ENCODE measurements at regions not wholly inside any gene's neighbourhood (a gene's known extent, or its start where the extent isn't known, plus 50 kb on each side); places are given as distances from the start of the nearest gene placed in this dataset.

- H3K27me3 ChIP-seq (ENCODE audit: insufficient read depth, low read length) = no peaks in the 10 kb centered on the region
- no peaks in the 10 kb centered on the region for H4K20me1 ChIP-seq (ENCODE audit: control insufficient read depth, insufficient read depth, insufficient read length)
- no peak overlapping the region for H2AFZ ChIP-seq (ENCODE audit: low read length)
- no peak overlapping the region for H2BK12ac ChIP-seq (ENCODE audit: insufficient read length, low read depth, low read length)
- no peak overlapping the region for H2BK5ac ChIP-seq (ENCODE audit: insufficient read length, low read length)
- Mint-ChIP-seq H3K9me3 (no peaks in the 10 kb centered on the region; a peak in 1 of 5 replicates), H3K4me3 (peak overlapping the region in 1 of 2 experiments; percentile 1; a peak in 2 of 5 replicates), H3K27ac (peak overlapping the region in 1 of 3 experiments; percentile 36; a peak in 1 of 7 replicates), H3K27me3 (ENCODE audit: low read depth) (no peaks in the 10 kb centered on the region), H3K36me3 (ENCODE audit: insufficient read depth in 1 of 3, low read depth in 3 of 3) (no peaks in the 10 kb centered on the region), H3K4me1 (peaks cover 52 to 61% of the 10 kb centered on the region in 2 experiments)
- no peaks in the 10 kb centered on the region for H3K79me2 ChIP-seq (ENCODE audit: insufficient read depth, low read length)
- H3K23ac ChIP-seq (ENCODE audit: insufficient read length, low read depth, low read length) = no peak overlapping the region
- H3K27ac ChIP-seq (ENCODE audit: insufficient read length, low read depth, low read length) = no peak overlapping the region
- H2BK15ac ChIP-seq (ENCODE audit: low read depth, low read length) = no peak overlapping the region
- no peak overlapping the region for H4K91ac ChIP-seq (ENCODE audit: insufficient read length, low read depth, low read length)
- no peaks in the 10 kb centered on the region for H3K79me1 ChIP-seq (ENCODE audit: insufficient read depth, low read depth, low read length, poor library complexity, severe bottlenecking)
- H2AK5ac ChIP-seq (ENCODE audit: insufficient read length, low read length) = no peak overlapping the region
- H3K56ac ChIP-seq (ENCODE audit: insufficient read length, low read depth, low read length) = no peak overlapping the region
- WGBS (ENCODE audit: extremely low coverage, insufficient read length, low lambda C conversion rate) = no CpG with 5 or more reads among the region's 4 CpGs
- no peak overlapping the region for H3T11ph ChIP-seq (ENCODE audit: low read length)
- H4K8ac ChIP-seq (replicated peaks; ENCODE audit: insufficient read length, low read depth, low read length) = no peak overlapping the region
- H3K18ac ChIP-seq (ENCODE audit: insufficient read length, low read depth, low read length) = no peak overlapping the region
- no peak overlapping the region for H2BK20ac ChIP-seq (ENCODE audit: low read depth, low read length, poor library complexity, severe bottlenecking)
- no peak overlapping the region for H3K4me2 ChIP-seq (ENCODE audit: insufficient read depth, insufficient read length, low read length)
- no peak overlapping the region for H3K4ac ChIP-seq (ENCODE audit: low read depth, low read length)
- no peak overlapping the region for H2BK120ac ChIP-seq (ENCODE audit: low read depth, low read length, poor library complexity, severe bottlenecking)
- H3K9me3 ChIP-seq (ENCODE audit: control insufficient read depth, low read depth, low read length) = no peaks in the 10 kb centered on the region
- TF ChIP-seq CTCF (conservative IDR thresholded peaks at IDR 0.05) = no peak
- H3K14ac ChIP-seq (ENCODE audit: insufficient read depth, low read length) = no peak overlapping the region
- no peak overlapping the region for H3K9ac ChIP-seq (ENCODE audit: extremely low read depth, insufficient read length, low read length)
- no peaks in the 10 kb centered on the region for H3K23me2 ChIP-seq (ENCODE audit: insufficient read length, low read depth, low read length, poor library complexity, severe bottlenecking)
- H4K5ac ChIP-seq (ENCODE audit: insufficient read length, low read depth, low read length) = no peak overlapping the region
- DNase-seq = no peak
- peaks cover 9% of the 10 kb centered on the region for H3K4me1 ChIP-seq (ENCODE audit: insufficient read depth, low read length)
These were observed 190.3 kb downstream of the SATB1 start for GRCh38 chr3:18234717-18235335.
